Hepatocyte (in vitro differentiated cells): ENCODE measurements at regions not wholly inside any gene's neighbourhood (a gene's known extent, or its start where the extent isn't known, plus 50 kb on each side); places are given as distances from the start of the nearest gene placed in this dataset.

Experiments used
- DNase-seq: peaks from one replicate; pipeline ENCODE4 v3.0.0-alpha.2; 2016; ENCODE audit warnings: low spot score
- H2AFZ ChIP-seq: fragments of 200-600 bp; sonication (generic); 2 replicates; pipeline ENCODE4 v1.6.0; 2016; ENCODE audit warnings: antibody characterized with exemption, mild to moderate bottlenecking
- H3K27ac ChIP-seq: fragments of 200-600 bp; sonication (generic); 2 replicates; pipeline ENCODE4 v1.5.1; 2016; ENCODE audit warnings: mild to moderate bottlenecking
- H3K27me3 ChIP-seq: fragments of 200-600 bp; sonication (generic); 2 replicates; pipeline ENCODE4 v1.6.1; 2016
- H3K36me3 ChIP-seq: fragments of 200-600 bp; sonication (generic); replicated peaks from 2 replicates; pipeline ENCODE4 v1.5.1; 2016; ENCODE audit warnings: low read depth; ENCODE audit not compliant: insufficient read depth
- H3K4me1 ChIP-seq: fragments of 200-600 bp; sonication (generic); 2 replicates; pipeline ENCODE4 v1.5.1; 2016; ENCODE audit warnings: mild to moderate bottlenecking, moderate library complexity; ENCODE audit not compliant: insufficient read depth
- H3K4me2 ChIP-seq: fragments of 200-600 bp; sonication (generic); 2 replicates; pipeline ENCODE4 v1.6.0; 2016
- H3K4me3 ChIP-seq: fragments of 200-600 bp; sonication (generic); 2 replicates; pipeline ENCODE4 v1.5.1; 2016; ENCODE audit warnings: mild to moderate bottlenecking
- H3K79me2 ChIP-seq: fragments of 200-600 bp; sonication (generic); 2 replicates; pipeline ENCODE4 v1.6.0; 2017; ENCODE audit warnings: mild to moderate bottlenecking
- H3K9me2 ChIP-seq: fragments of 200-600 bp; sonication (generic); replicated peaks from 2 replicates; pipeline ENCODE4 v1.6.0; 2017; ENCODE audit warnings: mild to moderate bottlenecking; ENCODE audit not compliant: insufficient read depth
- H3K9me3 ChIP-seq: fragments of 200-600 bp; sonication (generic); 2 replicates; pipeline ENCODE4 v1.5.1; 2016; ENCODE audit warnings: low read depth, mild to moderate bottlenecking
- H4K20me1 ChIP-seq: fragments of 200-600 bp; sonication (generic); 2 replicates; pipeline ENCODE4 v1.6.0; 2016; ENCODE audit warnings: mild to moderate bottlenecking; ENCODE audit not compliant: insufficient read depth, poor library complexity, severe bottlenecking
- EZH2 ChIP-seq: fragments of 200-600 bp; sonication (generic); IDR thresholded peaks from 2 replicates; pipeline ENCODE4 v1.6.1; 2016; ENCODE audit warnings: antibody characterized with exemption, mild to moderate bottlenecking, borderline replicate concordance
- EZH2phosphoT487 ChIP-seq: fragments of 200-600 bp; sonication (generic); IDR thresholded peaks from one replicate; pipeline ENCODE4 v1.6.1; 2018; ENCODE audit warnings: antibody characterized with exemption, mild to moderate bottlenecking, low read depth, moderate library complexity; ENCODE audit not compliant: unreplicated experiment, severe bottlenecking
- WGBS: methylation state at CpG from one replicate; pipeline ENCODE4 v1.1.6; 2016; ENCODE audit warnings: low lambda C conversion rate; ENCODE audit errors: missing lambda C conversion rate; 5-methylcytosine and 5-hydroxymethylcytosine counted together
- TF ChIP-seq, protein P1 (sequence below): fragments of 200-600 bp; sonication (generic); IDR thresholded peaks from 2 replicates; pipeline ENCODE4 v1.5.1; 2016; ENCODE audit warnings: antibody characterized with exemption, mild to moderate bottlenecking; ENCODE audit not compliant: poor library complexity

- H3K9me2 ChIP-seq: no peaks in the 10 kb centered on the region
- H3K4me2 ChIP-seq: no peak overlapping the region
- no peaks in the 10 kb centered on the region for H3K9me3 ChIP-seq
- no peaks in the 10 kb centered on the region for H3K36me3 ChIP-seq
- peak overlapping the region; percentile 45 for H3K27ac ChIP-seq
- H3K4me1 ChIP-seq: peaks cover 3% of the 10 kb centered on the region
- H3K27me3 ChIP-seq: no peaks in the 10 kb centered on the region
- WGBS: 42% methylated on average over 4 of the region's 4 CpGs
- no peak overlapping the region for H3K4me3 ChIP-seq
- H4K20me1 ChIP-seq: no peaks in the 10 kb centered on the region
- no peaks in the 10 kb centered on the region for H3K79me2 ChIP-seq
- no peak overlapping the region for H2AFZ ChIP-seq
- no peak for TF ChIP-seq EZH2phosphoT487
- TF ChIP-seq EZH2: no peak
- TF ChIP-seq, protein P1, sequence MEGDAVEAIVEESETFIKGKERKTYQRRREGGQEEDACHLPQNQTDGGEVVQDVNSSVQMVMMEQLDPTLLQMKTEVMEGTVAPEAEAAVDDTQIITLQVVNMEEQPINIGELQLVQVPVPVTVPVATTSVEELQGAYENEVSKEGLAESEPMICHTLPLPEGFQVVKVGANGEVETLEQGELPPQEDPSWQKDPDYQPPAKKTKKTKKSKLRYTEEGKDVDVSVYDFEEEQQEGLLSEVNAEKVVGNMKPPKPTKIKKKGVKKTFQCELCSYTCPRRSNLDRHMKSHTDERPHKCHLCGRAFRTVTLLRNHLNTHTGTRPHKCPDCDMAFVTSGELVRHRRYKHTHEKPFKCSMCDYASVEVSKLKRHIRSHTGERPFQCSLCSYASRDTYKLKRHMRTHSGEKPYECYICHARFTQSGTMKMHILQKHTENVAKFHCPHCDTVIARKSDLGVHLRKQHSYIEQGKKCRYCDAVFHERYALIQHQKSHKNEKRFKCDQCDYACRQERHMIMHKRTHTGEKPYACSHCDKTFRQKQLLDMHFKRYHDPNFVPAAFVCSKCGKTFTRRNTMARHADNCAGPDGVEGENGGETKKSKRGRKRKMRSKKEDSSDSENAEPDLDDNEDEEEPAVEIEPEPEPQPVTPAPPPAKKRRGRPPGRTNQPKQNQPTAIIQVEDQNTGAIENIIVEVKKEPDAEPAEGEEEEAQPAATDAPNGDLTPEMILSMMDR: peak; percentile 49
- DNase-seq: peak; percentile 78
Measured at GRCh38 chr10:78520737-78521430, 487.2 kb downstream of the RPS24 start.

GRCh38 chr10:78523453-78523852 lies 489.8 kb downstream of the RPS24 start:
- 79% methylated on average over 1 of the region's 1 CpG for WGBS
- no peak overlapping the region for H3K4me3 ChIP-seq
- no peaks in the 10 kb centered on the region for H3K9me2 ChIP-seq

GRCh38 chr10:78524342-78524741 lies 490.7 kb downstream of the RPS24 start:
- WGBS: 81% methylated on average over 5 of the region's 5 CpGs

More at GRCh38 chr10:78523453-78523852, 489.8 kb downstream of the RPS24 start:
- Histone ChIP-seq H3K4me2 (no peak overlapping the region), H3K36me3 (no peaks in the 10 kb centered on the region), H3K27ac (no peak overlapping the region), H3K27me3 (no peaks in the 10 kb centered on the region), H3K4me1 (peaks cover 3% of the 10 kb centered on the region), H3K9me3 (no peaks in the 10 kb centered on the region), H3K79me2 (no peaks in the 10 kb centered on the region), H4K20me1 (no peaks in the 10 kb centered on the region), H2AFZ (no peak overlapping the region)
- TF ChIP-seq EZH2phosphoT487: no peak
- TF ChIP-seq, protein P1: no peak
- TF ChIP-seq EZH2: no peak
- no peak for DNase-seq

More at GRCh38 chr10:78524342-78524741, 490.7 kb downstream of the RPS24 start:
- no peaks in the 10 kb centered on the region for H3K79me2 ChIP-seq
- H3K4me1 ChIP-seq: peaks cover 3% of the 10 kb centered on the region
- no peak overlapping the region for H2AFZ ChIP-seq
- no peaks in the 10 kb centered on the region for H3K36me3 ChIP-seq
- no peak for DNase-seq
- TF ChIP-seq, protein P1: no peak
- TF ChIP-seq EZH2phosphoT487: no peak
- no peak overlapping the region for H3K4me2 ChIP-seq
- H3K9me3 ChIP-seq: no peaks in the 10 kb centered on the region
- no peaks in the 10 kb centered on the region for H3K9me2 ChIP-seq
- H3K4me3 ChIP-seq: no peak overlapping the region
- no peaks in the 10 kb centered on the region for H4K20me1 ChIP-seq
- H3K27ac ChIP-seq: no peak overlapping the region
- H3K27me3 ChIP-seq: no peaks in the 10 kb centered on the region
